ENCODE measurements at regions not wholly inside any gene's neighbourhood (a gene's known extent, or its start where the extent isn't known, plus 50 kb on each side); places are given as distances from the start of the nearest gene placed in this dataset.

GRCh38 chr17:77417575-77417974, 276.8 kb downstream of the SEC14L1 start (continued):
- TF ChIP-seq, protein P1, sequence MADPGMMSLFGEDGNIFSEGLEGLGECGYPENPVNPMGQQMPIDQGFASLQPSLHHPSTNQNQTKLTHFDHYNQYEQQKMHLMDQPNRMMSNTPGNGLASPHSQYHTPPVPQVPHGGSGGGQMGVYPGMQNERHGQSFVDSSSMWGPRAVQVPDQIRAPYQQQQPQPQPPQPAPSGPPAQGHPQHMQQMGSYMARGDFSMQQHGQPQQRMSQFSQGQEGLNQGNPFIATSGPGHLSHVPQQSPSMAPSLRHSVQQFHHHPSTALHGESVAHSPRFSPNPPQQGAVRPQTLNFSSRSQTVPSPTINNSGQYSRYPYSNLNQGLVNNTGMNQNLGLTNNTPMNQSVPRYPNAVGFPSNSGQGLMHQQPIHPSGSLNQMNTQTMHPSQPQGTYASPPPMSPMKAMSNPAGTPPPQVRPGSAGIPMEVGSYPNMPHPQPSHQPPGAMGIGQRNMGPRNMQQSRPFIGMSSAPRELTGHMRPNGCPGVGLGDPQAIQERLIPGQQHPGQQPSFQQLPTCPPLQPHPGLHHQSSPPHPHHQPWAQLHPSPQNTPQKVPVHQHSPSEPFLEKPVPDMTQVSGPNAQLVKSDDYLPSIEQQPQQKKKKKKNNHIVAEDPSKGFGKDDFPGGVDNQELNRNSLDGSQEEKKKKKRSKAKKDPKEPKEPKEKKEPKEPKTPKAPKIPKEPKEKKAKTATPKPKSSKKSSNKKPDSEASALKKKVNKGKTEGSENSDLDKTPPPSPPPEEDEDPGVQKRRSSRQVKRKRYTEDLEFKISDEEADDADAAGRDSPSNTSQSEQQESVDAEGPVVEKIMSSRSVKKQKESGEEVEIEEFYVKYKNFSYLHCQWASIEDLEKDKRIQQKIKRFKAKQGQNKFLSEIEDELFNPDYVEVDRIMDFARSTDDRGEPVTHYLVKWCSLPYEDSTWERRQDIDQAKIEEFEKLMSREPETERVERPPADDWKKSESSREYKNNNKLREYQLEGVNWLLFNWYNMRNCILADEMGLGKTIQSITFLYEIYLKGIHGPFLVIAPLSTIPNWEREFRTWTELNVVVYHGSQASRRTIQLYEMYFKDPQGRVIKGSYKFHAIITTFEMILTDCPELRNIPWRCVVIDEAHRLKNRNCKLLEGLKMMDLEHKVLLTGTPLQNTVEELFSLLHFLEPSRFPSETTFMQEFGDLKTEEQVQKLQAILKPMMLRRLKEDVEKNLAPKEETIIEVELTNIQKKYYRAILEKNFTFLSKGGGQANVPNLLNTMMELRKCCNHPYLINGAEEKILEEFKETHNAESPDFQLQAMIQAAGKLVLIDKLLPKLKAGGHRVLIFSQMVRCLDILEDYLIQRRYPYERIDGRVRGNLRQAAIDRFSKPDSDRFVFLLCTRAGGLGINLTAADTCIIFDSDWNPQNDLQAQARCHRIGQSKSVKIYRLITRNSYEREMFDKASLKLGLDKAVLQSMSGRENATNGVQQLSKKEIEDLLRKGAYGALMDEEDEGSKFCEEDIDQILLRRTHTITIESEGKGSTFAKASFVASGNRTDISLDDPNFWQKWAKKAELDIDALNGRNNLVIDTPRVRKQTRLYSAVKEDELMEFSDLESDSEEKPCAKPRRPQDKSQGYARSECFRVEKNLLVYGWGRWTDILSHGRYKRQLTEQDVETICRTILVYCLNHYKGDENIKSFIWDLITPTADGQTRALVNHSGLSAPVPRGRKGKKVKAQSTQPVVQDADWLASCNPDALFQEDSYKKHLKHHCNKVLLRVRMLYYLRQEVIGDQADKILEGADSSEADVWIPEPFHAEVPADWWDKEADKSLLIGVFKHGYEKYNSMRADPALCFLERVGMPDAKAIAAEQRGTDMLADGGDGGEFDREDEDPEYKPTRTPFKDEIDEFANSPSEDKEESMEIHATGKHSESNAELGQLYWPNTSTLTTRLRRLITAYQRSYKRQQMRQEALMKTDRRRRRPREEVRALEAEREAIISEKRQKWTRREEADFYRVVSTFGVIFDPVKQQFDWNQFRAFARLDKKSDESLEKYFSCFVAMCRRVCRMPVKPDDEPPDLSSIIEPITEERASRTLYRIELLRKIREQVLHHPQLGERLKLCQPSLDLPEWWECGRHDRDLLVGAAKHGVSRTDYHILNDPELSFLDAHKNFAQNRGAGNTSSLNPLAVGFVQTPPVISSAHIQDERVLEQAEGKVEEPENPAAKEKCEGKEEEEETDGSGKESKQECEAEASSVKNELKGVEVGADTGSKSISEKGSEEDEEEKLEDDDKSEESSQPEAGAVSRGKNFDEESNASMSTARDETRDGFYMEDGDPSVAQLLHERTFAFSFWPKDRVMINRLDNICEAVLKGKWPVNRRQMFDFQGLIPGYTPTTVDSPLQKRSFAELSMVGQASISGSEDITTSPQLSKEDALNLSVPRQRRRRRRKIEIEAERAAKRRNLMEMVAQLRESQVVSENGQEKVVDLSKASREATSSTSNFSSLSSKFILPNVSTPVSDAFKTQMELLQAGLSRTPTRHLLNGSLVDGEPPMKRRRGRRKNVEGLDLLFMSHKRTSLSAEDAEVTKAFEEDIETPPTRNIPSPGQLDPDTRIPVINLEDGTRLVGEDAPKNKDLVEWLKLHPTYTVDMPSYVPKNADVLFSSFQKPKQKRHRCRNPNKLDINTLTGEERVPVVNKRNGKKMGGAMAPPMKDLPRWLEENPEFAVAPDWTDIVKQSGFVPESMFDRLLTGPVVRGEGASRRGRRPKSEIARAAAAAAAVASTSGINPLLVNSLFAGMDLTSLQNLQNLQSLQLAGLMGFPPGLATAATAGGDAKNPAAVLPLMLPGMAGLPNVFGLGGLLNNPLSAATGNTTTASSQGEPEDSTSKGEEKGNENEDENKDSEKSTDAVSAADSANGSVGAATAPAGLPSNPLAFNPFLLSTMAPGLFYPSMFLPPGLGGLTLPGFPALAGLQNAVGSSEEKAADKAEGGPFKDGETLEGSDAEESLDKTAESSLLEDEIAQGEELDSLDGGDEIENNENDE (IDR thresholded peaks at IDR 0.05; ENCODE audit: insufficient replicate concordance, low read length) = no peak
- TF ChIP-seq CTBP2 (IDR thresholded peaks at IDR 0.05; ENCODE audit: borderline replicate concordance, insufficient read depth, insufficient read length, low read length) = no peak
- no peak for TF ChIP-seq CREB1 (IDR thresholded peaks at IDR 0.05)
- TF ChIP-seq POU5F1 (IDR thresholded peaks at IDR 0.05; ENCODE audit: low read depth, low read length) = no peak
- no peak for TF ChIP-seq TAF1 (IDR thresholded peaks at IDR 0.05; ENCODE audit: low read depth, low read length)
- no peak for TF ChIP-seq MAX (IDR thresholded peaks at IDR 0.05)
